ENCODE measurements at regions not wholly inside any gene's neighbourhood (a gene's known extent, or its start where the extent isn't known, plus 50 kb on each side); places are given as distances from the start of the nearest gene placed in this dataset.

GRCh38 chr2:175432793-175433192, 251.3 kb upstream of the ATP5MC3 start:
- no peak for TF ChIP-seq CTCF (conservative IDR thresholded peaks at IDR 0.05)
- no peak for TF ChIP-seq ZFX (IDR thresholded peaks at IDR 0.05)

Measured in C4-2B (cell line).